ENCODE measurements at regions not wholly inside any gene's neighbourhood (a gene's known extent, or its start where the extent isn't known, plus 50 kb on each side); places are given as distances from the start of the nearest gene placed in this dataset.

- in situ Hi-C loops (cut with MboI) = loop anchor here (25.0 kb wide), 2 partner anchors 717 to 867 kb away; no protein-coding TSS in a partner anchor
- 78 to 93% methylated on average over 5 of the region's 5 CpGs for WGBS, 2 experiments (ENCODE audit: low coverage in 1 of 2, low lambda C conversion rate in 2 of 2, missing lambda C conversion rate in 2 of 2)
- Histone ChIP-seq H3K4me2 (ENCODE audit: unreplicated experiment) (no peak overlapping the region), H3K27ac (no peak overlapping the region), H4K20me1 (ENCODE audit: insufficient read depth) (no peaks in the 10 kb centered on the region), H3K4me1 (ENCODE audit: insufficient read depth) (no peaks in the 10 kb centered on the region), H3K79me2 (ENCODE audit: insufficient read depth) (no peaks in the 10 kb centered on the region), H3K27me3 (replicated peaks; ENCODE audit: insufficient read depth) (no peaks in the 10 kb centered on the region), H3K9me2 (ENCODE audit: insufficient read depth) (no peaks in the 10 kb centered on the region), H2AFZ (no peak overlapping the region), H3F3A (ENCODE audit: insufficient read depth) (no peaks in the 10 kb centered on the region), H3K9me3 (ENCODE audit: low read depth) (no peaks in the 10 kb centered on the region), H3K36me3 (ENCODE audit: low read depth) (no peaks in the 10 kb centered on the region), H3K9ac (no peak overlapping the region), H3K4me3 (no peak overlapping the region)
- no peak for DNase-seq
- no peak for TF ChIP-seq EZH2phosphoT487 (IDR thresholded peaks at IDR 0.05; ENCODE audit: insufficient read depth, low read depth)
- TF ChIP-seq EZH2 (IDR thresholded peaks at IDR 0.05; ENCODE audit: insufficient read depth, poor library complexity, severe bottlenecking) = no peak
These were observed 318.8 kb upstream of the FIGN start for GRCh38 chr2:164054651-164055050.

GRCh38 chr2:164053021-164053420 lies 317.2 kb upstream of the FIGN start:
- Histone ChIP-seq H3K27ac (no peak overlapping the region), H3K9me2 (ENCODE audit: insufficient read depth) (no peaks in the 10 kb centered on the region), H4K20me1 (ENCODE audit: insufficient read depth) (no peaks in the 10 kb centered on the region), H3K4me2 (ENCODE audit: unreplicated experiment) (no peak overlapping the region), H3K9ac (no peak overlapping the region), H3K4me1 (ENCODE audit: insufficient read depth) (no peaks in the 10 kb centered on the region), H3K79me2 (ENCODE audit: insufficient read depth) (no peaks in the 10 kb centered on the region), H2AFZ (no peak overlapping the region), H3K4me3 (no peak overlapping the region), H3K36me3 (ENCODE audit: low read depth) (no peaks in the 10 kb centered on the region), H3K27me3 (replicated peaks; ENCODE audit: insufficient read depth) (no peaks in the 10 kb centered on the region), H3F3A (ENCODE audit: insufficient read depth) (no peaks in the 10 kb centered on the region), H3K9me3 (ENCODE audit: low read depth) (no peaks in the 10 kb centered on the region)
- TF ChIP-seq EZH2 (IDR thresholded peaks at IDR 0.05; ENCODE audit: insufficient read depth, poor library complexity, severe bottlenecking) (no peak), EZH2phosphoT487 (IDR thresholded peaks at IDR 0.05; ENCODE audit: insufficient read depth, low read depth) (no peak)
- WGBS, 2 experiments (ENCODE audit: low coverage in 1 of 2, low lambda C conversion rate in 2 of 2, missing lambda C conversion rate in 2 of 2) = 6 to 9% methylated on average over 2 of the region's 2 CpGs
- no peak for DNase-seq
- in situ Hi-C loops (cut with MboI) = loop anchor here (25.0 kb wide), 2 partner anchors 716 to 866 kb away; no protein-coding TSS in a partner anchor

GRCh38 chr2:164052006-164052405 lies 316.2 kb upstream of the FIGN start:
- H3K4me2 ChIP-seq (ENCODE audit: unreplicated experiment) = no peak overlapping the region
- in situ Hi-C loops (cut with MboI) = loop anchor here (25.0 kb wide), 2 partner anchors 715 to 865 kb away; no protein-coding TSS in a partner anchor
- TF ChIP-seq EZH2 (IDR thresholded peaks at IDR 0.05; ENCODE audit: insufficient read depth, poor library complexity, severe bottlenecking) = no peak
- TF ChIP-seq EZH2phosphoT487 (IDR thresholded peaks at IDR 0.05; ENCODE audit: insufficient read depth, low read depth) = no peak
- no peak overlapping the region for H2AFZ ChIP-seq
- no peaks in the 10 kb centered on the region for H3K36me3 ChIP-seq (ENCODE audit: low read depth)
- H3K9me3 ChIP-seq (ENCODE audit: low read depth) = no peaks in the 10 kb centered on the region
- WGBS, 2 experiments (ENCODE audit: low coverage in 1 of 2, low lambda C conversion rate in 2 of 2, missing lambda C conversion rate in 2 of 2) = 78 to 86% methylated on average over 6 of the region's 6 CpGs
- no peaks in the 10 kb centered on the region for H3K79me2 ChIP-seq (ENCODE audit: insufficient read depth)
- no peaks in the 10 kb centered on the region for H3K27me3 ChIP-seq (replicated peaks; ENCODE audit: insufficient read depth)
- no peaks in the 10 kb centered on the region for H4K20me1 ChIP-seq (ENCODE audit: insufficient read depth)
- H3K9ac ChIP-seq = no peak overlapping the region
- no peak overlapping the region for H3K4me3 ChIP-seq
- H3F3A ChIP-seq (ENCODE audit: insufficient read depth) = no peaks in the 10 kb centered on the region
- no peak for DNase-seq
- no peaks in the 10 kb centered on the region for H3K9me2 ChIP-seq (ENCODE audit: insufficient read depth)
- H3K4me1 ChIP-seq (ENCODE audit: insufficient read depth) = no peaks in the 10 kb centered on the region
- no peak overlapping the region for H3K27ac ChIP-seq

GRCh38 chr2:164048729-164049128 lies 312.9 kb upstream of the FIGN start:
- H3K36me3 ChIP-seq (ENCODE audit: low read depth) = no peaks in the 10 kb centered on the region
- H3K4me2 ChIP-seq (ENCODE audit: unreplicated experiment) = no peak overlapping the region

GRCh38 chr2:164046040-164046439 lies 310.2 kb upstream of the FIGN start:
- in situ Hi-C loops (cut with MboI) = no loop called here
- no peak for DNase-seq
- no peak for TF ChIP-seq EZH2phosphoT487 (IDR thresholded peaks at IDR 0.05; ENCODE audit: insufficient read depth, low read depth)
- no peak for TF ChIP-seq EZH2 (IDR thresholded peaks at IDR 0.05; ENCODE audit: insufficient read depth, poor library complexity, severe bottlenecking)
- Histone ChIP-seq H3K79me2 (ENCODE audit: insufficient read depth) (no peaks in the 10 kb centered on the region), H3F3A (ENCODE audit: insufficient read depth) (no peaks in the 10 kb centered on the region), H3K27ac (no peak overlapping the region), H4K20me1 (ENCODE audit: insufficient read depth) (no peaks in the 10 kb centered on the region), H3K4me1 (ENCODE audit: insufficient read depth) (no peaks in the 10 kb centered on the region), H3K9me3 (ENCODE audit: low read depth) (no peaks in the 10 kb centered on the region), H3K4me2 (ENCODE audit: unreplicated experiment) (no peak overlapping the region), H3K9ac (no peak overlapping the region), H3K27me3 (replicated peaks; ENCODE audit: insufficient read depth) (no peaks in the 10 kb centered on the region), H3K36me3 (ENCODE audit: low read depth) (no peaks in the 10 kb centered on the region), H3K4me3 (no peak overlapping the region), H2AFZ (no peak overlapping the region), H3K9me2 (ENCODE audit: insufficient read depth) (no peaks in the 10 kb centered on the region)
- WGBS, 2 experiments (ENCODE audit: low coverage in 1 of 2, low lambda C conversion rate in 2 of 2, missing lambda C conversion rate in 2 of 2) = 70 to 74% methylated on average over 2 of the region's 2 CpGs

More at GRCh38 chr2:164048729-164049128, 312.9 kb upstream of the FIGN start:
- no peak overlapping the region for H3K27ac ChIP-seq
- no peaks in the 10 kb centered on the region for H3K79me2 ChIP-seq (ENCODE audit: insufficient read depth)
- no peaks in the 10 kb centered on the region for H4K20me1 ChIP-seq (ENCODE audit: insufficient read depth)
- TF ChIP-seq EZH2 (IDR thresholded peaks at IDR 0.05; ENCODE audit: insufficient read depth, poor library complexity, severe bottlenecking) (no peak), EZH2phosphoT487 (IDR thresholded peaks at IDR 0.05; ENCODE audit: insufficient read depth, low read depth) (no peak)
- no peaks in the 10 kb centered on the region for H3F3A ChIP-seq (ENCODE audit: insufficient read depth)
- no peak for DNase-seq
- no peak overlapping the region for H2AFZ ChIP-seq
- in situ Hi-C loops (cut with MboI) = no loop called here
- H3K9me3 ChIP-seq (ENCODE audit: low read depth) = no peaks in the 10 kb centered on the region
- H3K4me3 ChIP-seq = no peak overlapping the region
- H3K4me1 ChIP-seq (ENCODE audit: insufficient read depth) = no peaks in the 10 kb centered on the region
- no peak overlapping the region for H3K9ac ChIP-seq
- H3K9me2 ChIP-seq (ENCODE audit: insufficient read depth) = no peaks in the 10 kb centered on the region
- H3K27me3 ChIP-seq (replicated peaks; ENCODE audit: insufficient read depth) = no peaks in the 10 kb centered on the region
